ENCODE measurements at regions not wholly inside any gene's neighbourhood (a gene's known extent, or its start where the extent isn't known, plus 50 kb on each side); places are given as distances from the start of the nearest gene placed in this dataset.
A peak's percentile ranks its signal among the peaks of the same experiment; 100 is the strongest.

GRCh38 chr15:61420546-61420945 is 191.4 kb upstream of the RORA start:
- TF ChIP-seq CTCF (conservative IDR thresholded peaks at IDR 0.05) = no peak
- DNase-seq (ENCODE audit: extremely low spot score, unreplicated experiment) = no peak
- Mint-ChIP-seq H3K27me3 (peaks cover 17% of the 10 kb centered on the region), H3K27ac (no peak overlapping the region), H3K36me3 (no peaks in the 10 kb centered on the region), H3K9me3 (no peaks in the 10 kb centered on the region), H3K4me3 (no peak overlapping the region), H3K4me1 (ENCODE audit: unreplicated experiment) (no peaks in the 10 kb centered on the region)

- no peaks in the 10 kb centered on the region for H3K4me1 Mint-ChIP-seq (ENCODE audit: unreplicated experiment)
- no peaks in the 10 kb centered on the region for H3K36me3 Mint-ChIP-seq
- peaks cover 13% of the 10 kb centered on the region for H3K27me3 Mint-ChIP-seq
- TF ChIP-seq CTCF (conservative IDR thresholded peaks at IDR 0.05) = no peak
- H3K27ac Mint-ChIP-seq = no peak overlapping the region
- H3K4me3 Mint-ChIP-seq = no peak overlapping the region
- no peaks in the 10 kb centered on the region for H3K9me3 Mint-ChIP-seq
- DNase-seq (ENCODE audit: extremely low spot score, unreplicated experiment) = no peak
These were observed 186.6 kb upstream of the RORA start for GRCh38 chr15:61415617-61416120.

- no peaks in the 10 kb centered on the region for H3K4me1 Mint-ChIP-seq (ENCODE audit: unreplicated experiment)
- no peak overlapping the region for H3K27ac Mint-ChIP-seq
- H3K27me3 Mint-ChIP-seq = peaks cover 8% of the 10 kb centered on the region
These were observed 182.9 kb upstream of the RORA start for GRCh38 chr15:61411902-61412510.

GRCh38 chr15:61410662-61411061 is 181.6 kb upstream of the RORA start:
- Mint-ChIP-seq H3K36me3 (no peaks in the 10 kb centered on the region), H3K27me3 (peaks cover 7% of the 10 kb centered on the region), H3K9me3 (no peaks in the 10 kb centered on the region), H3K4me3 (no peak overlapping the region), H3K27ac (no peak overlapping the region), H3K4me1 (ENCODE audit: unreplicated experiment) (no peaks in the 10 kb centered on the region)
- DNase-seq (ENCODE audit: extremely low spot score, unreplicated experiment) = no peak
- TF ChIP-seq CTCF (conservative IDR thresholded peaks at IDR 0.05) = no peak

More at GRCh38 chr15:61411902-61412510, 182.9 kb upstream of the RORA start:
- no peak for DNase-seq (ENCODE audit: extremely low spot score, unreplicated experiment)
- no peaks in the 10 kb centered on the region for H3K36me3 Mint-ChIP-seq
- no peak for TF ChIP-seq CTCF (conservative IDR thresholded peaks at IDR 0.05)
- H3K9me3 Mint-ChIP-seq = no peaks in the 10 kb centered on the region
- no peak overlapping the region for H3K4me3 Mint-ChIP-seq

GRCh38 chr15:61404567-61404966 is 175.5 kb upstream of the RORA start:
- H3K4me1 Mint-ChIP-seq (ENCODE audit: unreplicated experiment) = no peaks in the 10 kb centered on the region
- no peaks in the 10 kb centered on the region for H3K36me3 Mint-ChIP-seq
- H3K4me3 Mint-ChIP-seq = peak overlapping the region; percentile 15
- TF ChIP-seq CTCF (conservative IDR thresholded peaks at IDR 0.05) = no peak
- H3K27ac Mint-ChIP-seq = no peak overlapping the region
- no peak for DNase-seq (ENCODE audit: extremely low spot score, unreplicated experiment)
- no peaks in the 10 kb centered on the region for H3K9me3 Mint-ChIP-seq
- peaks cover 21% of the 10 kb centered on the region for H3K27me3 Mint-ChIP-seq
